ENCODE measurements at regions not wholly inside any gene's neighbourhood (a gene's known extent, or its start where the extent isn't known, plus 50 kb on each side); places are given as distances from the start of the nearest gene placed in this dataset.

GRCh38 chr6:81694855-81695254 is 57.6 kb downstream of the TENT5A start:
- Histone ChIP-seq H3K36me3 (ENCODE audit: control insufficient read depth in 2 of 2, insufficient read depth in 2 of 2, low read length in 1 of 2) (no peaks in the 10 kb centered on the region), H4K20me1 (ENCODE audit: control insufficient read depth, insufficient read depth) (no peaks in the 10 kb centered on the region), H3K4me1 (ENCODE audit: control insufficient read depth, insufficient read depth, low read length) (no peaks in the 10 kb centered on the region), H3K9ac (ENCODE audit: control insufficient read depth, insufficient read depth, low read length) (no peak overlapping the region), H3K79me2 (ENCODE audit: control insufficient read depth, insufficient read depth, low read length) (no peaks in the 10 kb centered on the region), H2AFZ (ENCODE audit: control insufficient read depth, low read depth, low read length) (no peak overlapping the region), H3K27ac (ENCODE audit: control insufficient read depth, insufficient read depth) (no peak overlapping the region), H3K4me2 (ENCODE audit: control insufficient read depth, insufficient read depth) (no peak overlapping the region), H3K27me3 (replicated peaks in 1 of 2; ENCODE audit: control insufficient read depth in 2 of 2, insufficient read depth in 2 of 2, low read length in 1 of 2) (no peaks in the 10 kb centered on the region), H3K4me3 (no peak overlapping the region), H3K9me3 (replicated peaks; ENCODE audit: control insufficient read depth, insufficient read depth, low read length) (no peaks in the 10 kb centered on the region)
- no peak for FAIRE-seq
- no peak for TF ChIP-seq CREM (IDR thresholded peaks at IDR 0.05; ENCODE audit: low read depth)
- TF ChIP-seq SIN3A (IDR thresholded peaks at IDR 0.05; ENCODE audit: low read depth, low read length), result no peak
- TF ChIP-seq ZBED1 (IDR thresholded peaks at IDR 0.05; ENCODE audit: borderline replicate concordance), result no peak
- TF ChIP-seq, protein P1, sequence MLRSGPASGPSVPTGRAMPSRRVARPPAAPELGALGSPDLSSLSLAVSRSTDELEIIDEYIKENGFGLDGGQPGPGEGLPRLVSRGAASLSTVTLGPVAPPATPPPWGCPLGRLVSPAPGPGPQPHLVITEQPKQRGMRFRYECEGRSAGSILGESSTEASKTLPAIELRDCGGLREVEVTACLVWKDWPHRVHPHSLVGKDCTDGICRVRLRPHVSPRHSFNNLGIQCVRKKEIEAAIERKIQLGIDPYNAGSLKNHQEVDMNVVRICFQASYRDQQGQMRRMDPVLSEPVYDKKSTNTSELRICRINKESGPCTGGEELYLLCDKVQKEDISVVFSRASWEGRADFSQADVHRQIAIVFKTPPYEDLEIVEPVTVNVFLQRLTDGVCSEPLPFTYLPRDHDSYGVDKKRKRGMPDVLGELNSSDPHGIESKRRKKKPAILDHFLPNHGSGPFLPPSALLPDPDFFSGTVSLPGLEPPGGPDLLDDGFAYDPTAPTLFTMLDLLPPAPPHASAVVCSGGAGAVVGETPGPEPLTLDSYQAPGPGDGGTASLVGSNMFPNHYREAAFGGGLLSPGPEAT (IDR thresholded peaks at IDR 0.05; ENCODE audit: low read depth), result no peak
- TF ChIP-seq, protein P2, sequence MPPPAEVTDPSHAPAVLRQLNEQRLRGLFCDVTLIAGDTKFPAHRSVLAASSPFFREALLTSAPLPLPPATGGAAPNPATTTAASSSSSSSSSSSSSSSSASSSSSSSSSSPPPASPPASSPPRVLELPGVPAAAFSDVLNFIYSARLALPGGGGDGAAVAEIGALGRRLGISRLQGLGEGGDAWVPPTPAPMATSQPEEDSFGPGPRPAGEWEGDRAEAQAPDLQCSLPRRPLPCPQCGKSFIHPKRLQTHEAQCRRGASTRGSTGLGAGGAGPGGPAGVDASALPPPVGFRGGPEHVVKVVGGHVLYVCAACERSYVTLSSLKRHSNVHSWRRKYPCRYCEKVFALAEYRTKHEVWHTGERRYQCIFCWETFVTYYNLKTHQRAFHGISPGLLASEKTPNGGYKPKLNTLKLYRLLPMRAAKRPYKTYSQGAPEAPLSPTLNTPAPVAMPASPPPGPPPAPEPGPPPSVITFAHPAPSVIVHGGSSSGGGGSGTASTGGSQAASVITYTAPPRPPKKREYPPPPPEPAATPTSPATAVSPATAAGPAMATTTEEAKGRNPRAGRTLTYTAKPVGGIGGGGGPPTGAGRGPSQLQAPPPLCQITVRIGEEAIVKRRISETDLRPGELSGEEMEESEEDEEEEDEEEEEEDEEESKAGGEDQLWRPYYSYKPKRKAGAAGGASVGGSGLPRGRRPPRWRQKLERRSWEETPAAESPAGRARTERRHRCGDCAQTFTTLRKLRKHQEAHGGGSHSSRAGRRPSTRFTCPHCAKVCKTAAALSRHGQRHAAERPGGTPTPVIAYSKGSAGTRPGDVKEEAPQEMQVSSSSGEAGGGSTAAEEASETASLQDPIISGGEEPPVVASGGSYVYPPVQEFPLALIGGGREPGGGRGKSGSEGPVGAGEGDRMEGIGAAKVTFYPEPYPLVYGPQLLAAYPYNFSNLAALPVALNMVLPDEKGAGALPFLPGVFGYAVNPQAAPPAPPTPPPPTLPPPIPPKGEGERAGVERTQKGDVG (CRISPR knock-in tag; IDR thresholded peaks at IDR 0.05), result no peak
- TF ChIP-seq BCL11A (IDR thresholded peaks at IDR 0.05; ENCODE audit: low read depth, low read length), result no peak
- TF ChIP-seq SMAD5 (IDR thresholded peaks at IDR 0.05; ENCODE audit: low read depth), result no peak
- no peak for TF ChIP-seq YBX1 (IDR thresholded peaks at IDR 0.05)
- TF ChIP-seq BHLHE40 (IDR thresholded peaks at IDR 0.05; ENCODE audit: borderline replicate concordance in 1 of 2, low read depth in 2 of 2, low read length in 1 of 2), result no peak
- TF ChIP-seq NFIC (IDR thresholded peaks at IDR 0.05; ENCODE audit: low read depth, low read length), result no peak
- ATAC-seq, result no peak
- ChIA-PET CTCF (no interaction called here), SMC1A (ENCODE audit: uncharacterized antibody, unreplicated experiment) (no interaction called here), RAD21 (ENCODE audit: unreplicated experiment) (no interaction called here), POLR2A (interaction anchor here (1.1 kb wide), 1 partner anchor 10 kb away, joined by 4 read pairs; no protein-coding TSS in a partner anchor)
- intact Hi-C loops (cut with micrococcal nuclease; ENCODE audit: unreplicated experiment), result no loop called here
- WGBS (ENCODE audit: insufficient coverage, insufficient replicate concordance, low lambda C conversion rate, missing lambda C conversion rate), result 5% methylated on average over 1 of the region's 1 CpG
- in situ Hi-C loops (cut with MboI), result no loop called here
- DNase-seq (ENCODE audit: low read depth, low spot score), result no peak
- no TSS peak for BruUV-seq (replicated peaks)
